ENCODE measurements at regions not wholly inside any gene's neighbourhood (a gene's known extent, or its start where the extent isn't known, plus 50 kb on each side); places are given as distances from the start of the nearest gene placed in this dataset.

- no peaks in the 10 kb centered on the region for H3K4me1 ChIP-seq (ENCODE audit: control insufficient read depth, insufficient read depth, low read length)
- no peak overlapping the region for H3K4me3 ChIP-seq (ENCODE audit: low read length)
- H3K27me3 ChIP-seq (ENCODE audit: control insufficient read depth, insufficient read depth, low read length): no peaks in the 10 kb centered on the region
- peaks cover 3% of the 10 kb centered on the region for H3K9me3 ChIP-seq (replicated peaks; ENCODE audit: control insufficient read depth, low read depth, low read length)
- 83% methylated on average over 1 of the region's 4 CpGs for WGBS (ENCODE audit: insufficient coverage)
- H3K36me3 ChIP-seq (ENCODE audit: control insufficient read depth, insufficient read depth, low read length): no peaks in the 10 kb centered on the region
- H3K27ac ChIP-seq (ENCODE audit: low read length): no peak overlapping the region
- DNase-seq: no peak
Observed at GRCh38 chr16:74183601-74184360, 112.8 kb upstream of the PSMD7 start.

GRCh38 chr16:74169687-74170376 is 126.8 kb upstream of the PSMD7 start:
- H3K27ac ChIP-seq (ENCODE audit: low read length): peak overlapping the region; percentile 71
- DNase-seq: peak; percentile 97
- peak overlapping the region; percentile 2 for H3K4me3 ChIP-seq (ENCODE audit: low read length)

DNA sequence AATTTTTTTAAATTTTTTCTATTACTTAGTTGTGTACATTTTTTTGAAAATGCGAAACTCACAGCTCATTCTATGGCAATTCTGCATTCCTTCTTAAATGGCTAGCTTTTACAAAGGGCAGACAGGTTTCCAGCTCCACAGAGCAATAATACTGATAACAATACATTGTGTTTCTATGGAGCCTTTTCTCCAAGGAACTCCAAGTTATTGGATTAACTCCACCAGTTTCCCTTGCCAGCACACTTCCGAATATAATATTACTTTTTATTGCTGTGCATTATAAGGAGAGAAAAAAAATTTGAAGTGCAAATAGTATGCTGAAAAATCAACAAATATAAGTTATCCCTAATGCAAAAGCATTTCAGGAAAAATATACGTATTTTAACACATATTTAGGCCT is 127.5 kb upstream of the PSMD7 start:
- no CpG with 5 or more reads among the region's 3 CpGs for WGBS (ENCODE audit: insufficient coverage)
- peak; percentile 77 for DNase-seq

More at GRCh38 chr16:74169687-74170376, 126.8 kb upstream of the PSMD7 start:
- H3K36me3 ChIP-seq (ENCODE audit: control insufficient read depth, insufficient read depth, low read length): no peaks in the 10 kb centered on the region
- H3K27me3 ChIP-seq (ENCODE audit: control insufficient read depth, insufficient read depth, low read length): no peaks in the 10 kb centered on the region
- 8% methylated on average over 4 of the region's 8 CpGs for WGBS (ENCODE audit: insufficient coverage)
- H3K4me1 ChIP-seq (ENCODE audit: control insufficient read depth, insufficient read depth, low read length): no peaks in the 10 kb centered on the region
- no peaks in the 10 kb centered on the region for H3K9me3 ChIP-seq (replicated peaks; ENCODE audit: control insufficient read depth, low read depth, low read length)

DNA sequence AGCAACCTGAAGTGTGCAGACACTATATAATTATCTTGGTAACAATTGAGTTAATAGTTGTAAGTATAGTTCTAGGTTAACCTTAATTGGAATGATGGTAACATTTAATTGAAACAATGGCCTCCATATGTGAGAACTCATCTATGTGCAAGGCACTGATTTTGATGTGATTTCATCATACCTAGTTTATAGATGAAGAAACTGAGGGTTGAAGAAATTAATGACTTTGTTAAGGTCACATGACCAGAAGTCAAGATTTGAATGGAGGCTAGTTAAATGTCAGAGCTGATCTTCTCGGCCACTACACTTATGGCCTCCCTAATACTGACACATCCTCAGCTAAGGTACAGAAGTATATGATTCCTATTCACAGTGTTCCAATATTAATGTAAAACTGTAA is 128.2 kb upstream of the PSMD7 start:
- DNase-seq: no peak
- Histone ChIP-seq H3K4me3 (ENCODE audit: low read length) (no peak overlapping the region), H3K27ac (ENCODE audit: low read length) (no peak overlapping the region), H3K9me3 (replicated peaks; ENCODE audit: control insufficient read depth, low read depth, low read length) (no peaks in the 10 kb centered on the region), H3K36me3 (ENCODE audit: control insufficient read depth, insufficient read depth, low read length) (no peaks in the 10 kb centered on the region), H3K4me1 (ENCODE audit: control insufficient read depth, insufficient read depth, low read length) (no peaks in the 10 kb centered on the region), H3K27me3 (ENCODE audit: control insufficient read depth, insufficient read depth, low read length) (no peaks in the 10 kb centered on the region)
- WGBS (ENCODE audit: insufficient coverage): no CpG with 5 or more reads among the region's 1 CpG

More for the DNA sequence above, 127.5 kb upstream of the PSMD7 start:
- H3K4me1 ChIP-seq (ENCODE audit: control insufficient read depth, insufficient read depth, low read length): no peaks in the 10 kb centered on the region
- no peaks in the 10 kb centered on the region for H3K27me3 ChIP-seq (ENCODE audit: control insufficient read depth, insufficient read depth, low read length)
- H3K36me3 ChIP-seq (ENCODE audit: control insufficient read depth, insufficient read depth, low read length): no peaks in the 10 kb centered on the region
- H3K27ac ChIP-seq (ENCODE audit: low read length): no peak overlapping the region
- no peaks in the 10 kb centered on the region for H3K9me3 ChIP-seq (replicated peaks; ENCODE audit: control insufficient read depth, low read depth, low read length)
- H3K4me3 ChIP-seq (ENCODE audit: low read length): no peak overlapping the region

DNA sequence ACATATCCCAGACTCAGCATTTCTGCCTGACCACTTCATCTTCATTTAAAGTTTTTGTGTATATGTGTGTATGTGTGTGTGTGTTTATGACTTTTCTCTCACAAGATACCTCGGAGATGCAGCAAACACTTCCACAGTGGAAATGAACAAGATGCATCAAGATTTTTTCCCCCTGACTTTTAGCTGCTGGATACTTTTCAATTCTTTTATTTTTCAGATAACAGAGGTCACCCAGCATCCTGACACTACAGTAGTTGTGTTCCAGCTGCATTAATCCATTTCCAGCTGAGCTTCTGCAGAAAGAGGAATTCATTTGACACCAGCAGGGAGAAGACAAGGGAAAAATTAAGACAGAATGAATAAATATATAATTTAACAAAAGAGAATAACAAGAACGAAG is 130.2 kb upstream of the PSMD7 start:
- H3K4me3 ChIP-seq (ENCODE audit: low read length): no peak overlapping the region
- WGBS (ENCODE audit: insufficient coverage): no CpG with 5 or more reads among the region's 2 CpGs
- peak; percentile 2 for DNase-seq
- H3K27me3 ChIP-seq (ENCODE audit: control insufficient read depth, insufficient read depth, low read length): no peaks in the 10 kb centered on the region
- no peak overlapping the region for H3K27ac ChIP-seq (ENCODE audit: low read length)
- H3K4me1 ChIP-seq (ENCODE audit: control insufficient read depth, insufficient read depth, low read length): no peaks in the 10 kb centered on the region
- no peaks in the 10 kb centered on the region for H3K36me3 ChIP-seq (ENCODE audit: control insufficient read depth, insufficient read depth, low read length)
- no peaks in the 10 kb centered on the region for H3K9me3 ChIP-seq (replicated peaks; ENCODE audit: control insufficient read depth, low read depth, low read length)

DNA sequence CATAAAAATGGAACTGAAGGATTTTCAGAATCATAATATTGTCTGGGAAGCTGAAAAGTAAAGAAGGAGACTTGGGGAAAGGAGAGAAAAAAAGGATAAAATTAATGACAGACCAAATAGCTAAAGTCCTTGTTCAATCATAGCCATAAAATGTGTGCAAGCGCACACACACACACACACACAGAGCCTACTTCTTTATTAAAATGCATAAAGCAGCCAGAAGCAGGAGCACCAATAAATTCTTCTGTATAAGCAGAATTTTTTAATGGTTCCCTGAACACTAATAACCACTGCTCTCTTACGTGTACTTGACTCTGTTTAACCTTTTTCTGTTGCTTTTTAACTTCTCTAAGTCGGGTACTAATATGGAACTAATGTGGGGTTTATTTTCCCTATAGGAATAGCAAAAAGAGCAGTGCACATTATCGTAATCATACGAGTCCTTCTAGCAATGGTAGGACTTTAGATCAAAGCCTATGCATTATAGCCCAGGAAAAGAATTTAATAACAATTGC is 131.0 kb upstream of the PSMD7 start:
- H3K4me1 ChIP-seq (ENCODE audit: control insufficient read depth, insufficient read depth, low read length): no peaks in the 10 kb centered on the region
- no peak overlapping the region for H3K4me3 ChIP-seq (ENCODE audit: low read length)
- H3K27me3 ChIP-seq (ENCODE audit: control insufficient read depth, insufficient read depth, low read length): no peaks in the 10 kb centered on the region
- WGBS (ENCODE audit: insufficient coverage): no CpG with 5 or more reads among the region's 5 CpGs
- H3K36me3 ChIP-seq (ENCODE audit: control insufficient read depth, insufficient read depth, low read length): no peaks in the 10 kb centered on the region
- DNase-seq: peak; percentile 63
- H3K9me3 ChIP-seq (replicated peaks; ENCODE audit: control insufficient read depth, low read depth, low read length): peaks cover 4% of the 10 kb centered on the region
- no peak overlapping the region for H3K27ac ChIP-seq (ENCODE audit: low read length)

DNA sequence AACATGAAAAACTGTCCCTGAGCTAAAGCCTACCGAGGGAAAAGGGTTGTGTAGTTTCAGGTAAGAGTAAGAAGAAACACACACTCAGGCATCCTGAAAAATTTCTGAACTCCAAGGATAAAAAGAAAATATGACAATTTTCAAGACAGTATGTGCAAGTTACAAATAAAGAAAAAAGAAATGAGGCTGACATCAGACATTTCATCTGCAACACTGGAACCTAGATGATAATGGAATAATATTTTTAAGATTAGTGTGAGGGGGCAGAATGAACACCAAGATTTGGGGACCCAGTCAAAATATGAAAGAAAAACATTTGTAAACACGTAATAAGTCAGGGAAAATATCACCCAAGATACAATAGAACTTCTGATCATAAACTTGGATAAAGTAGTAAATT is 135.9 kb upstream of the PSMD7 start:
- no CpG with 5 or more reads among the region's 2 CpGs for WGBS (ENCODE audit: insufficient coverage)
- H3K4me1 ChIP-seq (ENCODE audit: control insufficient read depth, insufficient read depth, low read length): no peaks in the 10 kb centered on the region
- DNase-seq: no peak
- H3K27me3 ChIP-seq (ENCODE audit: control insufficient read depth, insufficient read depth, low read length): no peaks in the 10 kb centered on the region
- H3K36me3 ChIP-seq (ENCODE audit: control insufficient read depth, insufficient read depth, low read length): no peaks in the 10 kb centered on the region
- H3K27ac ChIP-seq (ENCODE audit: low read length): no peak overlapping the region
- peaks cover 5% of the 10 kb centered on the region for H3K9me3 ChIP-seq (replicated peaks; ENCODE audit: control insufficient read depth, low read depth, low read length)
- no peak overlapping the region for H3K4me3 ChIP-seq (ENCODE audit: low read length)

DNA sequence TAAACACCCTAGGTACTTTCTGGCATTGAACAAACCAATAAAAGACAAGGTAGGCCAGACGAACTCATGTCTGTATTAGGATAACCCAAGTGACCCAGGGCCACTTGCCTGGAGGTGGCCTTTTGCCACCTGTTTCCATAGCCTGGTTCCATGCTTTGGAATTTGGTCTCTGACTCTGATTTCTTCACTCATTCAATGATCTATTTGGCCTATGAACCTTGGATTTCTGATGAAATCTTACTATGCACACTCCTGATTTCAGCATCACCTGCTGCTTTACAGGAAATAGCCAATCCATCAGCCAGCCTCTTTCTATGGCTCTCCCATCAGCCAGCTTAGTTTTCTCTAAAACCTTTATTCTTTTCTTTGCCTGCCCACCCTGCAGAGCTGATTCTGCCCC is 142.8 kb upstream of the PSMD7 start:
- Histone ChIP-seq H3K27ac (ENCODE audit: low read length) (no peak overlapping the region), H3K9me3 (replicated peaks; ENCODE audit: control insufficient read depth, low read depth, low read length) (no peaks in the 10 kb centered on the region), H3K27me3 (ENCODE audit: control insufficient read depth, insufficient read depth, low read length) (no peaks in the 10 kb centered on the region), H3K4me3 (ENCODE audit: low read length) (no peak overlapping the region), H3K36me3 (ENCODE audit: control insufficient read depth, insufficient read depth, low read length) (no peaks in the 10 kb centered on the region), H3K4me1 (ENCODE audit: control insufficient read depth, insufficient read depth, low read length) (no peaks in the 10 kb centered on the region)
- no peak for DNase-seq
- WGBS (ENCODE audit: insufficient coverage): 57% methylated on average over 1 of the region's 1 CpG

- H3K27me3 ChIP-seq (ENCODE audit: control insufficient read depth, insufficient read depth, low read length): no peaks in the 10 kb centered on the region
- H3K36me3 ChIP-seq (ENCODE audit: control insufficient read depth, insufficient read depth, low read length): no peaks in the 10 kb centered on the region
- no peak for DNase-seq
- no CpG with 5 or more reads among the region's 2 CpGs for whole genome bisulfite sequencing (ENCODE audit: insufficient coverage)
- H3K9me3 ChIP-seq (replicated peaks; ENCODE audit: control insufficient read depth, low read depth, low read length): no peaks in the 10 kb centered on the region
- H3K4me1 ChIP-seq (ENCODE audit: control insufficient read depth, insufficient read depth, low read length): no peaks in the 10 kb centered on the region
- H3K4me3 ChIP-seq (ENCODE audit: low read length): no peak overlapping the region
- H3K27ac ChIP-seq (ENCODE audit: low read length): no peak overlapping the region
Observed at GRCh38 chr16:74146643-74147042, 150.0 kb upstream of the PSMD7 start.

- no peaks in the 10 kb centered on the region for H3K36me3 ChIP-seq (ENCODE audit: control insufficient read depth, insufficient read depth, low read length)
- no CpG with 5 or more reads among the region's 3 CpGs for WGBS (ENCODE audit: insufficient coverage)
- DNase-seq: no peak
- H3K4me1 ChIP-seq (ENCODE audit: control insufficient read depth, insufficient read depth, low read length): no peaks in the 10 kb centered on the region
- no peak overlapping the region for H3K27ac ChIP-seq (ENCODE audit: low read length)
- H3K27me3 ChIP-seq (ENCODE audit: control insufficient read depth, insufficient read depth, low read length): no peaks in the 10 kb centered on the region
- no peak overlapping the region for H3K4me3 ChIP-seq (ENCODE audit: low read length)
- peaks cover 5% of the 10 kb centered on the region for H3K9me3 ChIP-seq (replicated peaks; ENCODE audit: control insufficient read depth, low read depth, low read length)
Observed at GRCh38 chr16:74143171-74143570, 153.4 kb upstream of the PSMD7 start.
